GM19467 (cell line): ENCODE measurements at regions not wholly inside any gene's neighbourhood (a gene's known extent, or its start where the extent isn't known, plus 50 kb on each side); places are given as distances from the start of the nearest gene placed in this dataset.

Experiments
- ATAC-seq: cut with Tn5 transposase; IDR thresholded peaks from one replicate; pipeline ENCODE4 v1.9.1; 2021; ENCODE audit warnings: mild to moderate bottlenecking, moderate library complexity; ENCODE audit not compliant: unreplicated experiment

GRCh38 chr2:199136242-199136641 lies 321.5 kb downstream of the SATB2 start:
- no peak for ATAC-seq

DNA sequence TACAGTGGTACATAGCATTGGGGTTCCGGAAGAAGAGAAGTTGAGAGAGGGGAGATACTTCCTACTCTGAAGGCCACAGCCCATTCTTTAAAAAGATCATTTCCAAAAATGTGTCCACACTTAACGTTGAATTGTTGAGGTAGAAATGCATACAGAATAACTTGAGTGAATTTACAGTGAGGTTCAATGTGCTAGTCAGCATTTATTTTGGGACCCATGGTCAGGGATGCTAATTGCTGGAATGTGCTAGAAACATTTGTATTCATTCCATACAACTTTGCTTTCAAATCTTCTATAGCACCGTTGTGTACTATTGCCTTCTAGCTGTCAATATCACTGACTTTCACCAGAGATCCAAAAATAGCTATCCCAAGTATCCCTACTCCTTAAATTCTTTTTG lies 325.9 kb downstream of the SATB2 start:
- no peak for ATAC-seq

DNA sequence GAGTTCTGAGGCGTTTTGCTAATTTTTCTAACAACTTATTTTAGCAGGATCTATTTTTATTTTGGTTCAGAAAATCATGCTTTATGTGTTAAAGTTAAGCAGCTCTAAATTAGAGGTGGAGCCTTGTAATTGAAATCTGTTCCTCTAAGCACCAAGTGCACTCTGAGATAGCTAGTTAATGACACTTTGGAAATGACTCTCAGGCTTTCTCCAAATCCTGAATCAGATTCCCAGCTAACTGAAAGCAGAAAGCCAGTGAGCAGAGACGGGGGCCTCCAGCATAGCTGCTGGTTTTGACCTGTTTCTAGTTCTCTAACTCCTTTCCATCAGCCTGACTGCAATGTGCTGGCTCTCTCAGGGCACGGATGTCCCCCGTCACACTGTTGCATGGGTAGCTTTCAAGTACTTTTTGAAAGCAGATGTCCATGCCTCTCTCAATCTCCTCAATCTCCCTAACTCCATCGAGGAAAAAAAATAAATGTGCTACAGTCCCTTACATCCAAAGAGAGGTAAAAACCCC lies 326.5 kb downstream of the SATB2 start:
- ATAC-seq: no peak

DNA sequence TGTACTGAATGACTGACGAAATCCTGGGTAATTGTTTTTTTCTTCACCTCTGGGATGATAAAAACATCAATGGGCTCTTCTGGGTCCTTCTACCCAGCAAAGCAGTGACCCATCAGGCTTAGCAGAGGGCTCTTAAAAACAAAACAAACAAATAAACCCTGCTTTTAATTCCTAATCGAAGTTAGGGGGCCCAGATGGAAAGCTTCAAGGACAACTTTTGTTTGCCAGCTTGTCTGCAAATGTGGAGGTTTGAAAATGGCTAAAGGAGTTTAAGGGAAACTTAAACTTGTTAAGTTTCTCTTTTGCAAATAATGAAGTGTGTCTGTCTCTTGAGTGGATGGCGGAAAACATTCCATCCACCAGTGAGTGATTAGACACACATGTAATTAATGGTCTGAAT lies 327.2 kb downstream of the SATB2 start:
- no peak for ATAC-seq

- ATAC-seq: no peak
Observed at GRCh38 chr2:199128476-199129229, 329.1 kb downstream of the SATB2 start.

GRCh38 chr2:199119796-199120195 lies 337.9 kb downstream of the SATB2 start:
- ATAC-seq: no peak

- no peak for ATAC-seq
Observed at GRCh38 chr2:199118673-199119112, 339.0 kb downstream of the SATB2 start.

DNA sequence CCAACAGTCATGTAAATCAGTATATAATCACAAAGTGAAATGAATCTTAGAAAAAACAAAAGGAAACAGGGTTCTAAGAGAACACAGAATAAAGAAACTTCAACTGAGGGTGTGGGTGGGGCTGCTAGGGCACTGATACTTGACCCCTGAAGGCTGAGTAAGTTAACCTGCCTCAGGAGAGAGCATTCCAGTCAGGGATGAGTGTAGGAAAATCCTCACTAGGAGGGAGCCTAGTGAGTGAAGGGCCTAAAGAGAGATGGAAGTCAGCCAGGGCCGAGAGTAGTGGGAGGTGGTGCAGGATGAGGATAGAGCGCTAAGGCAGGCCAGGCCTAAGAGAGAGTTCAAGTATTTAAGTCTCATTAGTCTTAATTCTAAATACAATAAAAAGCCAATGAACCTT lies 342.6 kb downstream of the SATB2 start:
- no peak for ATAC-seq

- no peak for ATAC-seq
Observed at GRCh38 chr2:199113111-199113510, 344.6 kb downstream of the SATB2 start.

GRCh38 chr2:199111458-199111857 lies 346.3 kb downstream of the SATB2 start:
- ATAC-seq: no peak

- no peak for ATAC-seq
Observed at GRCh38 chr2:199108056-199108455, 349.7 kb downstream of the SATB2 start.

DNA sequence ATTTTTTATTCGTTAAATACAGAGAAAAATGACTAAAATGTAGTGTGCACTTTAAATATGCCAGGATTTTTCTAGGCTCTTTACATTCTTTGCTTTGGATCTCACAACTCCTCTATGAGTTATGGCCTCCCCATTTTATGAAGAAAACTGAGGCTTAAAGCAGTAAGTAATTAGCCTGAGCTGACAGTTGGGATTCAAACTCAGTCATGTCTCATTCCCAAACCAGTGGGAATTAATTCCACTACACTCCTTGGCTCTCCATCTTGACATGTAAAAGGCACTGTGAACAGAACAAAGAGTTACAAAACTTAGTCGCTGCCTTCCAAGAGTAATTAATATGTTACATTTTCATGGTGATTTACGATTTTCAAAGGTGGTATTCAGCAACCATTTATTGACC lies 351.9 kb downstream of the SATB2 start:
- ATAC-seq: no peak

DNA sequence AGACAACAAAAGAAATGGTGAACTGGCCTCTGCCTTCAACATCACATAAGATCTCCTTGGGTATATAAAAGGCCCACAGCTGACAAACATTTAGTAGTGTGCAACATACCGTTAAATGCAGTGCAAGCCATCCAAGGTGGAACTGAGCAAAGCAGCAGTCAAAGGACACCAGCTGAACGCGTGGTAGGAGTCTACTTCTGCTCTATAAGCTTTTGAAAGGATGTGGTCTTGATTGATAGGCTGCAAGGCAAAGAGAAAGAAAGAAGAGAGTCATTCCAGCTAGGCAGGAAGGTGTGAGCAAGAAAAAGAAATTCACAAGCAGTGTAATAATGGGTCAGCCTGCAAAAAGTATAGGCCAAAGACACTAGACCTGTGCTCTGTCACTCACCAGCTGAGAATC lies 356.3 kb downstream of the SATB2 start:
- ATAC-seq: no peak

DNA sequence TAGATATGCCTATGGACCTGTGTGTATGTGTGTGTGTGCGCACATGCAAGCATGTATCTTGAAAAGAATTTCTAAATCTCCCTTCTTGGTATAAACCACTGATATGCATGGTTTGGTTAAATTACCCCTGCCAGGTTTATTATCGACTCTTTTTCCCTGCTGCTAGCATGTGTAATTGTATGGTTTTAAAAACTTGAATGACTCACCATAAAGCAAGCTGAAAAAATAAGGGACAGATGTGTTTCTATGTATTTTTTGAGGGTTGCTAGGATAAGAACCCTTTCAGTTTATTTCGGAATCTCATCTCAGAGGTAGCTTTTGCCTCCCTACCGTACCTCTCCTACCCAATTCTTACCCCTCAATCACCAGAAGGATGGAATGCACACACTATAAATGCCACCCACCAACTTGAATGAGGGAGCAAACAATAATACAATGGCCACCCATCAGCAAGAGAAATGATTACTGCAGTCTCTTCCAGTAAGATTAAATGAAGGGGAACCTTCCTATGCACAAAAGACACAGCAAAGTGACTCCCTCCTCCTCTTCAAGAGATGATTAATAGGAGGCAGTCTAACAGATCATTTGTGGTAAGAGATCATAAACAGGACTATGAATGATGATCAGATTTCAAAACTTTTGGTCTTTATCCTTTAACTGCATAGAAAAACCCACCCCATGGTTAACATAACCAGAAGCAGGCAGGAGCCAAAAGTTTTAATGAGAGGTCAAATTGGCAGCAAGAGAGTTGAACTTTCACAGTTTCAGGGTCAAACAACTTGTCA lies 357.2 kb downstream of the SATB2 start:
- no peak for ATAC-seq

DNA sequence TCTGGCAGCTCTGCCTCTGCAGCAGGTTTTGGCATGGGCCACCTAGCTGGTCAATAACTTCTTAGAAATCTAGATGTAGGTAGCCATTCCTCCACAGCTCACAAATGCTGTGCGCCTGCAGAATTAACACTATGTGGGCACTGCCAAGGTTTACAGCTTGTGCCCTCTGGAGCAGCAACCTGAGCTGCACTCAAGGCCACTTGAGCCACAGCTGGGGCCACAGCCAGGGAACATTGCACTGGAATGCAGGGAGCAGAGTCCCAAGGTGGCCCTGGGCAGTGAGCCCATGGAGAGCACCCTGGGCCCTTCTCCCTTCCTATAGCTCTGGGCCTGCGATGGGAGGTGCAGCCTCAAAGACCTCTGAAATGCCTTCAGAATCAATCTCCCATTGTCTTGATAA lies 365.3 kb downstream of the SATB2 start:
- ATAC-seq: no peak

DNA sequence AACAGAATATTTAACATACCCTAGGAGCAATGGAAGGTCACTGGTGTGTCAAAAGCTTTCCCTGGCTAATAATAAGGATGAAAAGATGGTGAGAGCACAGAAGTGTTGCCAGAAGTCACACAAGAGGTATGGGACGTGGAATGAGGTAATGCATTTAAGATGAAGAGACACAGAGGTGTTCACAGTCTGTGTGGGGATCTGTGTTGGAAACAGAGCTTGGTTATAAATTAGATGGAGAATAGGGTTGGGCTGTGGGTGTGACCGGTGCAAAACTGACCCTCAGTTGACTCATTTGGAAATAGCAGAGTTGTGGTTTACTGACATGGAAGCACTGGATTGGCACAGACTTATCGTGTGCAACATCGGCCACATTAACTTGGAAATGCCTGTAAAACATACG lies 372.5 kb downstream of the SATB2 start:
- no peak for ATAC-seq

DNA sequence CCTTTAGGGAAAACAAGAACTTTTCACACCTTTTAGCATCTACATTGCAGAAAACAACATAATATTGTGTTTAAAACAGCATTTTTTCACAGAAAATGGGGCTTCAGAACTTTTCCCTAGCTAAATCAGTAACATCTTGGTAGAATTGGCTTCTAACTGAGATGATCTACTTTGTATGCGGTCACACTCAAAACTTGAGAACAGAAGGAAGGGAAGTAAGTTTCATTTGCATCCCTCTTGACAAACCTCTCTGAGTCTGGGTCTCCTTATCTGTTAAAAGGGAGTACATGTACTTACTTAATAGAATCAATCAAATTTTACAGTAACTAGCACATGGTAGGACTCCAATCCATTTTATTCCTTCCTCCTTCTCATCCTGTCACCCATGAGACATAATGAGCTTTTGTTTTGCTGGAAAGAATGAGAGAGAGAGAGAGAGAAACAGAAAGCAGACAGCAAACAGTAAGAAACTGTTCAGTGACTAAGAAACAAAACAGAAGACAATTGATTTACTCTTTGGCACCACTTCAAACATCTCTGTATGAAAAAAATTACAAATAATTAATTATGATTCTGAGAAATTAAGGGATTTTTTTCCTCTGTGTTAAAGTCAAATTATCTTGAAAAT lies 387.3 kb downstream of the SATB2 start:
- ATAC-seq: no peak

GRCh38 chr2:199064201-199064600 lies 393.5 kb downstream of the SATB2 start:
- ATAC-seq: no peak

- no peak for ATAC-seq
Observed at GRCh38 chr2:199057936-199058335, 399.8 kb downstream of the SATB2 start.

DNA sequence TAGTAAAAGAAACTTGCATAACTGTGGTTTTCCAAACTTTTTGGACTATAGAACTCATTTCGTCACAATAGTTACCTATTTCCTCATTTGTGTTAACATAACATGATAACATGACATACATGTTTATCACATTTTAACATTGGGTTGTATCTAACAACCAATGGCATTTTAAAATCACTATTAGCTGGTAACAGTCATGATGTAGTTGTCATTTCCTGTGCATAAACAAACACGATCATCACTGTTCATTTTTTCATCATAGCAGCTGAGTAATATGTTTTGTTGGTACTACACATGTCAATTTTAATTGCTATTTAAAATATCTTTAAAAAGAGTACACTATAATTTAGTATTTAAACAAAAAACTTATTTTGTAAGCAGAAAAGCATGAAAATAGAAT lies 402.4 kb downstream of the SATB2 start:
- ATAC-seq: no peak

- no peak for ATAC-seq
Observed at GRCh38 chr2:199042660-199043379, 414.9 kb downstream of the SATB2 start.
